Activated B cell treated with CpG ODN at 0.5 μM for 24 hours (primary cell): ENCODE measurements at regions not wholly inside any gene's neighbourhood (a gene's known extent, or its start where the extent isn't known, plus 50 kb on each side); places are given as distances from the start of the nearest gene placed in this dataset.

Source experiments
- ATAC-seq: fragments of 200-7000 bp; cut with Tn5 transposase; one replicate; pipeline ENCODE4 v1.10.0; 2021; ENCODE audit warnings: low read depth, mild to moderate bottlenecking, moderate library complexity
- CTCF ChIA-PET: fragments of 350-600 bp; sonication (Branson Sonifier 250); formaldehyde crosslinking; loops from one replicate; lab custom pipeline; 2021; ENCODE audit warnings: antibody characterized with exemption; lab: Charles Lee
- POLR2A ChIA-PET: fragments of 350-600 bp; sonication (Branson Sonifier 250); formaldehyde crosslinking; loops from one replicate; lab custom pipeline; 2021; ENCODE audit warnings: antibody characterized with exemption; lab: Charles Lee
- DNase-seq: peaks from one replicate; pipeline ENCODE4 v3.0.0; 2022
- H3K27ac Mint-ChIP-seq: one replicate; pipeline ENCODE4 v1.8.0; 2020; ENCODE audit warnings: mixed read lengths
- H3K27me3 Mint-ChIP-seq: one replicate; pipeline ENCODE4 v1.8.0; 2021; ENCODE audit warnings: mixed read lengths
- H3K36me3 Mint-ChIP-seq: one replicate; pipeline ENCODE4 v1.8.0; 2021; ENCODE audit warnings: low read depth, mixed read lengths
- H3K4me1 Mint-ChIP-seq: one replicate; pipeline ENCODE4 v1.8.0; 2021; ENCODE audit warnings: mixed read lengths
- H3K4me3 Mint-ChIP-seq: one replicate; pipeline ENCODE4 v1.8.0; 2020; ENCODE audit warnings: mild to moderate bottlenecking, mixed read lengths
- H3K9me3 Mint-ChIP-seq: one replicate; pipeline ENCODE4 v1.8.0; 2020; ENCODE audit warnings: mixed read lengths
- intact Hi-C: fragments of 100-400 bp; cut with micrococcal nuclease; formaldehyde crosslinking; loops from one replicate; pipeline ENCODE4 v1.15.1; 2024
- TF ChIP-seq, protein P1 (sequence below): fragments of 200-600 bp; IDR thresholded peaks from one replicate; pipeline ENCODE4 v1.8.0; 2022; ENCODE audit warnings: antibody characterized with exemption, mild to moderate bottlenecking

DNA sequence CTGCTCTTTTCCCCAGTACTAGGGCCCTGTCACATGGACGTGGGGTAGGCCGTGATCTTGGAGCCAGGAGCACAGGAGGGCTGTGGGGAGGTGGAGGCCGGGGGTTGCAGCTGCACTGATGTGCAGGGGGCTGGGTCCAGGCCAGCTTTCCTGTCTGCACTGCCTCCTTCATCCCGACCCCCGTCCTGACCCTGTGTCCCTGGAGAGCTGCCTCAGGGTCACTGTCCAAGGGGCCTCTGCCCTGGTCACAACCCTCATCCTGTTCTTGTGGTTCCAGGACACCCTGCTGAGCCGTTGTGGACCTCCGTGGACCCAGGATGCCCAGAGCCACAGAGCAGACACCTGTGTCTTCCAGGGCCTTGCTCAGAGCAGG lies 91.7 kb upstream of the ADRA2C start:
- H3K27me3 Mint-ChIP-seq, result peaks cover 13% of the 10 kb centered on the region
- ChIA-PET CTCF (no interaction called here), POLR2A (no interaction called here)
- H3K4me3 Mint-ChIP-seq, result no peak overlapping the region
- H3K4me1 Mint-ChIP-seq, result no peaks in the 10 kb centered on the region
- H3K9me3 Mint-ChIP-seq, result peaks cover 2% of the 10 kb centered on the region
- intact Hi-C loops, result no loop called here
- DNase-seq (no peak), ATAC-seq (no peak)
- H3K36me3 Mint-ChIP-seq, result no peaks in the 10 kb centered on the region
- H3K27ac Mint-ChIP-seq, result no peak overlapping the region
- TF ChIP-seq, protein P1, sequence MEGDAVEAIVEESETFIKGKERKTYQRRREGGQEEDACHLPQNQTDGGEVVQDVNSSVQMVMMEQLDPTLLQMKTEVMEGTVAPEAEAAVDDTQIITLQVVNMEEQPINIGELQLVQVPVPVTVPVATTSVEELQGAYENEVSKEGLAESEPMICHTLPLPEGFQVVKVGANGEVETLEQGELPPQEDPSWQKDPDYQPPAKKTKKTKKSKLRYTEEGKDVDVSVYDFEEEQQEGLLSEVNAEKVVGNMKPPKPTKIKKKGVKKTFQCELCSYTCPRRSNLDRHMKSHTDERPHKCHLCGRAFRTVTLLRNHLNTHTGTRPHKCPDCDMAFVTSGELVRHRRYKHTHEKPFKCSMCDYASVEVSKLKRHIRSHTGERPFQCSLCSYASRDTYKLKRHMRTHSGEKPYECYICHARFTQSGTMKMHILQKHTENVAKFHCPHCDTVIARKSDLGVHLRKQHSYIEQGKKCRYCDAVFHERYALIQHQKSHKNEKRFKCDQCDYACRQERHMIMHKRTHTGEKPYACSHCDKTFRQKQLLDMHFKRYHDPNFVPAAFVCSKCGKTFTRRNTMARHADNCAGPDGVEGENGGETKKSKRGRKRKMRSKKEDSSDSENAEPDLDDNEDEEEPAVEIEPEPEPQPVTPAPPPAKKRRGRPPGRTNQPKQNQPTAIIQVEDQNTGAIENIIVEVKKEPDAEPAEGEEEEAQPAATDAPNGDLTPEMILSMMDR, result no peak

DNA sequence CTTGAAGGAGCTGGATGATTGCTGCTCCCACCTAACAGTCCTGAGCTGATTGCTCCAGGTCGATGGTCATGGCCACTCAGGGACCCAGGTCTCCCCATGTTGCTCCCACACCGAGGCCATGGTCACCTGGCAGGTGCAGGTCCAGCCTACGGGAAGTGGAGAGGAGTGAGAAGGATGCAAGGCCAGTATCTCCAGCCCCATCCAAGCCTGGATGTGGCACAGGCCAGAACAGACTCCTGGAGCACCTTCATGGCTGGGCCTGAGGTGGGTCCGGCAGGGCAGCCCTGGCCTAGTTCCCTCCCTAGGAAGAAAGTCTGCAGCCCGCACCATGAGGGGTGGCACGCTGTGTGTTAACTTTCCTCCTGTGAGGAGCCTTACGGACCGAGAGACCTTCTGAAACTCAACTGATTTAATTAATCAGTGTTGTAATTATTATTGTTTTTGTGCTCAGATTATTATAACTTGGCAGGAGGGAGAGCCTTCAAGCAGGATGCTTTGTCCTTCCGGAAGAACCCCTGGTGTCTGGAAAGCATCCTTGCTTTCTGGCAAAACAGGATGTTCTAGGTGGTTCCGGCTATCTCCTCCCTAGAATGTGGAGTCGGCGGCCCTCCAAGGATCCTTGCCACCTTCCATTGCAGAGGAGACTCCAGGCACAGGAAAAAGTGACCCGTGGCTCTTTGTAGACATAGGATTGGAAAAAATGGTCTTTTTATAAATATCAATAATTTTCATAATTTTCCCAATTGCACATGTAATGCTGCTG lies 92.3 kb upstream of the ADRA2C start:
- Mint-ChIP-seq H3K27ac (no peak overlapping the region), H3K4me1 (no peaks in the 10 kb centered on the region), H3K36me3 (no peaks in the 10 kb centered on the region), H3K27me3 (peaks cover 13% of the 10 kb centered on the region), H3K9me3 (peaks cover 2% of the 10 kb centered on the region), H3K4me3 (no peak overlapping the region)
- TF ChIP-seq, protein P1, result no peak
- POLR2A ChIA-PET, result no interaction called here
- CTCF ChIA-PET, result no interaction called here
- intact Hi-C loops, result no loop called here
- no peak for DNase-seq
- ATAC-seq, result no peak

DNA sequence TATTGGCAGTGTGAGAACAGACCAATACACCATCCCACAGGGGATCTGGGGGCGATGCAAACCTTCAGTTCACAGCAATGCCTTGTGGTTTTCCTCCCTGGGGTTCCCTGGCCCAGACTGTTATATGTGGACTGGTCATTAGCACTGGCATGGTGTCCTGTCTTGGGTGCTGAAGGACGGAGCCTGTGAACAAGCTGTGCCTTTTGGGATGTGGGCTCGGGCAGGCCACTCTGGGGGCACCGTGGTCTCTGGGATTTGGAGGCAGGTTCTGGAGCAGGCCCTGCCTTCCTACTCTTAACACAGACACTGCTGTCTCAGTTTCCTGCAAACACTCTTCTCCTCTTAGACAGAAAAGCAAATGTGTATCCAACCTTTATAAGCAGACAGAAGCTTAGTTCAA lies 93.0 kb upstream of the ADRA2C start:
- no peak for DNase-seq
- no peak for ATAC-seq
- Mint-ChIP-seq H3K27ac (no peak overlapping the region), H3K9me3 (peaks cover 2% of the 10 kb centered on the region), H3K4me1 (no peaks in the 10 kb centered on the region), H3K4me3 (no peak overlapping the region), H3K36me3 (no peaks in the 10 kb centered on the region), H3K27me3 (peaks cover 16% of the 10 kb centered on the region)
- CTCF ChIA-PET, result no interaction called here
- TF ChIP-seq, protein P1, result no peak
- intact Hi-C loops, result no loop called here
- POLR2A ChIA-PET, result no interaction called here

DNA sequence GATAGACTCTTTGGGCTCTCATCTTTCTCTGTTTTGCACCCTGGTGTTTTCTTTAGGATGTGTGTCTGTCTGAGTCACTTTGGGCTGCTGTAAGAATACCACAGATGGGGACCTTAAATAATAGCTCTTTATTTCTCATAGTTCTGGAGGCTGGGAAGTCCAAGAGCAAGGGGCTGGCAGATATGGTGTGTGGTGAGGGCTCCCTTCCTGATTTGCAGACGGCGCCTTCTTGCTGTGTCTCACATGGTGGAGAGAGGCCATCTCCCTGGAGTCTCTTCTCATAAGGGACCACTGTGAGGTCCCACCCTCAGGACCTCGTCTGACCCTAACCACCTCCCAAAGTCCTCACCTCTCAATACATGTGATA lies 93.7 kb upstream of the ADRA2C start:
- DNase-seq, result no peak
- ATAC-seq, result no peak
- Mint-ChIP-seq H3K4me3 (no peak overlapping the region), H3K4me1 (no peaks in the 10 kb centered on the region), H3K9me3 (peaks cover 3% of the 10 kb centered on the region), H3K27me3 (peaks cover 16% of the 10 kb centered on the region), H3K27ac (no peak overlapping the region), H3K36me3 (no peaks in the 10 kb centered on the region)
- TF ChIP-seq, protein P1, result no peak
- intact Hi-C loops, result no loop called here
- ChIA-PET POLR2A (no interaction called here), CTCF (no interaction called here)

DNA sequence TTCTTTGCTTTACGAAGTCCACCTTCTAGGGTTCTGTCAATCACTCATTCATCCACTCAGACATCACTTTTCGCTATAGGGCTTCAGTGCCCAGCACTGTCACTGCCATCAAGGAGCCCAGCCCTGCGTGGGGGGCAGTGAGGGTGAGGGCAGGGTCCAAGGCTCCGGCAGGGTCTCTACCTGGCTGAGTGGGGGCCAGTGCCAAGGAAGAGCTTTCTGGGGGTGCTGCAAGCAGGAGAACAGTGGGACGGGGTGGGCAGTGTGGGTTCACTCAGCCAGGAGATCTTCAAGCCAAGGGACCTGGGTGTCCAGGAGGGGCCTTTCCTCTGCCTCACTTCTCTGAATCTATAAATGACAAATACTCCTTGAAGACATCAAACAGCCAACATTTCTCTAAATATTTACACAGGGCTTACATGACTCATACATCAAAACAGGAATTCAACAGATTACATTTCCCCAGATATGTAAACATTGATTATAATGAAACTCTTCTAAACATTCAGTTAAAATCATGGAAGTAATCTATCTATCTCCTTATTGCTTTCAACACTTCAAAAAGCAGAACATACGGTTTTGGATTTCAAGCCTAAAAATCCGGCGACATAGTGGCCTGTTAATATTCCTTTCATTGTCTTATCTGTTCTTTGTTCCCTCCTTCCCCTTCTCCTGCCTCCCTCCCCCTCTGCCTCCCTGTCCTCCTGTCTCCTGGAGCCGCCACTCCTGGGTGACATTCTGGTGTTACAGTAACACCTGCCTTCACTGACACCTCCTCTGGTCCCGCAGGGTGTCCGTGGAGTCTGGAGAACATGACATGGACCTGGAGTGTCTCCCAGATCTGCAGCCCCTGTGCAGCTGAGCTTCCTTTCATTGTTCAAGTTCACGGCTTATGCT lies 94.4 kb upstream of the ADRA2C start:
- ATAC-seq, result no peak
- CTCF ChIA-PET, result no interaction called here
- POLR2A ChIA-PET, result no interaction called here
- Mint-ChIP-seq H3K36me3 (no peaks in the 10 kb centered on the region), H3K27ac (no peak overlapping the region), H3K27me3 (peaks cover 16% of the 10 kb centered on the region), H3K4me1 (no peaks in the 10 kb centered on the region), H3K9me3 (peaks cover 5% of the 10 kb centered on the region), H3K4me3 (no peak overlapping the region)
- no peak for DNase-seq
- intact Hi-C loops, result no loop called here
- TF ChIP-seq, protein P1, result no peak
